IPS-15b (cell line): ENCODE measurements at regions not wholly inside any gene's neighbourhood (a gene's known extent, or its start where the extent isn't known, plus 50 kb on each side); places are given as distances from the start of the nearest gene placed in this dataset.
"Not testable (repeated sequence)": the region's sequence is repeated elsewhere in the genome, so short reads cannot be mapped to it uniquely, and the experiment has no call there.

Experiments used
- H3K27me3 ChIP-seq: one replicate; pipeline ENCODE4 v1.6.1; 2013; ENCODE audit warnings: low read length; ENCODE audit not compliant: control insufficient read depth, insufficient read depth
- H3K36me3 ChIP-seq: one replicate; pipeline ENCODE4 v1.6.1; 2013; ENCODE audit warnings: low read length; ENCODE audit not compliant: control insufficient read depth, insufficient read depth
- H3K4me1 ChIP-seq: one replicate; pipeline ENCODE4 v1.6.1; 2013; ENCODE audit warnings: mild to moderate bottlenecking, low read length; ENCODE audit not compliant: control insufficient read depth, insufficient read depth
- H3K4me3 ChIP-seq: one replicate; pipeline ENCODE4 v1.5.1; 2013; ENCODE audit warnings: low read depth, low read length
- H3K9ac ChIP-seq: one replicate; pipeline ENCODE4 v1.6.1; 2013; ENCODE audit warnings: low read depth, mild to moderate bottlenecking, low read length
- H3K9me3 ChIP-seq: one replicate; pipeline ENCODE4 v1.6.1; 2013; ENCODE audit warnings: mild to moderate bottlenecking, low read length; ENCODE audit not compliant: control insufficient read depth, insufficient read depth

GRCh38 chr11:98733378-98733777 is 287.4 kb upstream of the CNTN5 start:
- H3K27me3 ChIP-seq, H3K4me3 ChIP-seq, H3K4me1 ChIP-seq, H3K9ac ChIP-seq, H3K9me3 ChIP-seq, H3K36me3 ChIP-seq: not testable (repeated sequence)

- no peaks in the 10 kb centered on the region for H3K27me3 ChIP-seq
- no peaks in the 10 kb centered on the region for H3K9me3 ChIP-seq
- no peak overlapping the region for H3K9ac ChIP-seq
- no peak overlapping the region for H3K4me3 ChIP-seq
- no peaks in the 10 kb centered on the region for H3K4me1 ChIP-seq
- no peaks in the 10 kb centered on the region for H3K36me3 ChIP-seq
Observed at GRCh38 chr11:98734686-98735085, 286.1 kb upstream of the CNTN5 start.

- no peaks in the 10 kb centered on the region for H3K27me3 ChIP-seq
- no peaks in the 10 kb centered on the region for H3K9me3 ChIP-seq
- no peaks in the 10 kb centered on the region for H3K36me3 ChIP-seq
- H3K4me1 ChIP-seq = no peaks in the 10 kb centered on the region
- no peak overlapping the region for H3K9ac ChIP-seq
- no peak overlapping the region for H3K4me3 ChIP-seq
Observed at GRCh38 chr11:98736833-98737232, 283.9 kb upstream of the CNTN5 start.

GRCh38 chr11:98740321-98740720 is 280.4 kb upstream of the CNTN5 start:
- H3K36me3 ChIP-seq = no peaks in the 10 kb centered on the region
- no peaks in the 10 kb centered on the region for H3K27me3 ChIP-seq
- no peak overlapping the region for H3K9ac ChIP-seq
- H3K4me1 ChIP-seq = no peaks in the 10 kb centered on the region
- H3K9me3 ChIP-seq = no peaks in the 10 kb centered on the region
- no peak overlapping the region for H3K4me3 ChIP-seq

GRCh38 chr11:98763446-98763845 is 257.3 kb upstream of the CNTN5 start:
- not testable (repeated sequence) for H3K9me3 ChIP-seq, H3K36me3 ChIP-seq, H3K4me1 ChIP-seq, H3K27me3 ChIP-seq, H3K9ac ChIP-seq, H3K4me3 ChIP-seq

GRCh38 chr11:98766903-98767302 is 253.8 kb upstream of the CNTN5 start:
- Histone ChIP-seq H3K27me3 (no peaks in the 10 kb centered on the region), H3K9me3 (peaks cover 4% of the 10 kb centered on the region), H3K4me3 (no peak overlapping the region), H3K9ac (no peak overlapping the region), H3K36me3 (no peaks in the 10 kb centered on the region), H3K4me1 (no peaks in the 10 kb centered on the region)

- H3K27me3 ChIP-seq, H3K4me3 ChIP-seq, H3K4me1 ChIP-seq, H3K9ac ChIP-seq, H3K9me3 ChIP-seq, H3K36me3 ChIP-seq: not testable (repeated sequence)
Observed at GRCh38 chr11:98770046-98770445, 250.7 kb upstream of the CNTN5 start.

- H3K4me3 ChIP-seq = no peak overlapping the region
- no peaks in the 10 kb centered on the region for H3K4me1 ChIP-seq
- no peaks in the 10 kb centered on the region for H3K27me3 ChIP-seq
- no peak overlapping the region for H3K9ac ChIP-seq
- H3K36me3 ChIP-seq = no peaks in the 10 kb centered on the region
- peaks cover 4% of the 10 kb centered on the region for H3K9me3 ChIP-seq
Observed at GRCh38 chr11:98771791-98772190, 249.0 kb upstream of the CNTN5 start.

GRCh38 chr11:98772893-98773292 is 247.9 kb upstream of the CNTN5 start:
- Histone ChIP-seq H3K9me3 (peaks cover 4% of the 10 kb centered on the region), H3K27me3 (no peaks in the 10 kb centered on the region), H3K36me3 (no peaks in the 10 kb centered on the region), H3K9ac (no peak overlapping the region), H3K4me1 (no peaks in the 10 kb centered on the region), H3K4me3 (no peak overlapping the region)

- Histone ChIP-seq H3K9ac (no peak overlapping the region), H3K36me3 (no peaks in the 10 kb centered on the region), H3K4me3 (no peak overlapping the region), H3K27me3 (no peaks in the 10 kb centered on the region), H3K4me1 (no peaks in the 10 kb centered on the region), H3K9me3 (no peaks in the 10 kb centered on the region)
Observed at GRCh38 chr11:98793276-98793675, 227.5 kb upstream of the CNTN5 start.

GRCh38 chr11:98798333-98798732 is 222.4 kb upstream of the CNTN5 start:
- Histone ChIP-seq H3K4me1 (no peaks in the 10 kb centered on the region), H3K36me3 (no peaks in the 10 kb centered on the region), H3K4me3 (no peak overlapping the region), H3K9me3 (no peaks in the 10 kb centered on the region), H3K27me3 (no peaks in the 10 kb centered on the region), H3K9ac (no peak overlapping the region)

GRCh38 chr11:98800696-98801095 is 220.1 kb upstream of the CNTN5 start:
- H3K27me3 ChIP-seq = no peaks in the 10 kb centered on the region

More at GRCh38 chr11:98800696-98801095, 220.1 kb upstream of the CNTN5 start:
- Histone ChIP-seq H3K4me1 (no peaks in the 10 kb centered on the region), H3K4me3 (no peak overlapping the region), H3K9ac (no peak overlapping the region), H3K36me3 (no peaks in the 10 kb centered on the region), H3K9me3 (no peaks in the 10 kb centered on the region)
